ENCODE measurements at regions not wholly inside any gene's neighbourhood (a gene's known extent, or its start where the extent isn't known, plus 50 kb on each side); places are given as distances from the start of the nearest gene placed in this dataset.

DNA sequence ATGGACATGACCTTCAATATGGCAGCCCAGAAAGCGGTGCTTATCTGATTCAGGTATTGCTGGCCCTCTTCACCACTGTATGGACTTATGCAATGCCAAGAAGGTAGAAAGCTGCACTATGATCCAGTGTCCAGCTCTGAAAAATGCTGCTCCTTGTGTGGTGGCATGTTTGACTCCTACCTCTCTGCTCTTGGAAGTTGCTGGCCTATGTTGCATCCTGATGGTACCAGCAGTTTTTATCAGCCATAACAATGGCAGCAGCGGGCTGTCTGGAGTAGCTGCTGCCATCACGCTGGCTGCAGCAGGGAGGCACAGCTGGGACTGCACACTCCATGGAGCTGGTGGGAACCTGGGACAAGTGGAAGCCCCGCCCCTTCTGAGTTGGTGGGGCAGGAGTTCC is 53.1 kb upstream of the MED9 start:
- no peak for DNase-seq
- Histone ChIP-seq H2AFZ (ENCODE audit: insufficient read depth, low read depth, low read length, poor library complexity, severe bottlenecking) (no peak overlapping the region), H4K20me1 (ENCODE audit: insufficient read depth, low read length) (no peaks in the 10 kb centered on the region), H3K36me3 (replicated peaks in 1 of 2; ENCODE audit: control insufficient read depth in 1 of 2, insufficient read depth in 2 of 2, low read length in 2 of 2) (no peaks in the 10 kb centered on the region), H3K4me2 (replicated peaks; ENCODE audit: extremely low read depth, low read length, poor library complexity, severe bottlenecking) (no peak overlapping the region), H3K4me1 (ENCODE audit: control insufficient read depth in 1 of 2, insufficient read depth in 2 of 2, low read length in 2 of 2) (no peaks in the 10 kb centered on the region), H3K4me3 (replicated peaks in 1 of 3; ENCODE audit: low read depth in 2 of 3, low read length in 3 of 3) (no peak overlapping the region), H3K79me2 (ENCODE audit: insufficient read depth, low read length) (no peaks in the 10 kb centered on the region), H3K9ac (ENCODE audit: insufficient read depth, low read length, poor library complexity, severe bottlenecking) (no peak overlapping the region), H3K9me3 (replicated peaks in 1 of 2; ENCODE audit: control insufficient read depth in 1 of 2, insufficient read depth in 1 of 2, low read length in 2 of 2) (peaks cover 18 to 41% of the 10 kb centered on the region in 2 donors), H3K27ac (ENCODE audit: low read depth in 1 of 2, low read length in 2 of 2) (no peak overlapping the region), H3K27me3 (ENCODE audit: control insufficient read depth in 2 of 2, insufficient read depth in 2 of 2, low read length in 2 of 2) (no peaks in the 10 kb centered on the region)
- no peak overlapping the region for H3K27ac Mint-ChIP-seq
- H3K9me3 Mint-ChIP-seq, result peaks cover 17 to 35% (median 29%) of the 10 kb centered on the region in 7 donors
- TF ChIP-seq, protein P1, sequence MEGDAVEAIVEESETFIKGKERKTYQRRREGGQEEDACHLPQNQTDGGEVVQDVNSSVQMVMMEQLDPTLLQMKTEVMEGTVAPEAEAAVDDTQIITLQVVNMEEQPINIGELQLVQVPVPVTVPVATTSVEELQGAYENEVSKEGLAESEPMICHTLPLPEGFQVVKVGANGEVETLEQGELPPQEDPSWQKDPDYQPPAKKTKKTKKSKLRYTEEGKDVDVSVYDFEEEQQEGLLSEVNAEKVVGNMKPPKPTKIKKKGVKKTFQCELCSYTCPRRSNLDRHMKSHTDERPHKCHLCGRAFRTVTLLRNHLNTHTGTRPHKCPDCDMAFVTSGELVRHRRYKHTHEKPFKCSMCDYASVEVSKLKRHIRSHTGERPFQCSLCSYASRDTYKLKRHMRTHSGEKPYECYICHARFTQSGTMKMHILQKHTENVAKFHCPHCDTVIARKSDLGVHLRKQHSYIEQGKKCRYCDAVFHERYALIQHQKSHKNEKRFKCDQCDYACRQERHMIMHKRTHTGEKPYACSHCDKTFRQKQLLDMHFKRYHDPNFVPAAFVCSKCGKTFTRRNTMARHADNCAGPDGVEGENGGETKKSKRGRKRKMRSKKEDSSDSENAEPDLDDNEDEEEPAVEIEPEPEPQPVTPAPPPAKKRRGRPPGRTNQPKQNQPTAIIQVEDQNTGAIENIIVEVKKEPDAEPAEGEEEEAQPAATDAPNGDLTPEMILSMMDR (IDR thresholded peaks at IDR 0.05), result no peak
- intact Hi-C loops (cut with micrococcal nuclease), result no loop called here
- WGBS (ENCODE audit: insufficient coverage), result 91% methylated on average over 4 of the region's 4 CpGs
- no peaks in the 10 kb centered on the region for H3K4me1 Mint-ChIP-seq
- peaks cover 0 to 4% of the 10 kb centered on the region in 2 donors for H3K36me3 Mint-ChIP-seq
- H3K27me3 Mint-ChIP-seq (ENCODE audit: low read depth in 3 of 3), result peaks cover 0 to 9% (median 2%) of the 10 kb centered on the region in 3 donors
- H3K4me3 Mint-ChIP-seq, result no peak overlapping the region

GRCh38 chr17:17424552-17424951 is 52.2 kb upstream of the MED9 start:
- Histone ChIP-seq H3K4me1 (ENCODE audit: control insufficient read depth in 1 of 2, insufficient read depth in 2 of 2, low read length in 2 of 2) (no peaks in the 10 kb centered on the region), H3K27me3 (ENCODE audit: control insufficient read depth in 2 of 2, insufficient read depth in 2 of 2, low read length in 2 of 2) (no peaks in the 10 kb centered on the region), H2AFZ (ENCODE audit: insufficient read depth, low read depth, low read length, poor library complexity, severe bottlenecking) (no peak overlapping the region), H3K9me3 (replicated peaks in 1 of 2; ENCODE audit: control insufficient read depth in 1 of 2, insufficient read depth in 1 of 2, low read length in 2 of 2) (peaks cover 18 to 41% of the 10 kb centered on the region in 2 donors), H3K4me2 (replicated peaks; ENCODE audit: extremely low read depth, low read length, poor library complexity, severe bottlenecking) (no peak overlapping the region), H3K9ac (ENCODE audit: insufficient read depth, low read length, poor library complexity, severe bottlenecking) (no peak overlapping the region), H3K4me3 (replicated peaks in 1 of 3; ENCODE audit: low read depth in 2 of 3, low read length in 3 of 3) (no peak overlapping the region), H4K20me1 (ENCODE audit: insufficient read depth, low read length) (no peaks in the 10 kb centered on the region), H3K36me3 (replicated peaks in 1 of 2; ENCODE audit: control insufficient read depth in 1 of 2, insufficient read depth in 2 of 2, low read length in 2 of 2) (no peaks in the 10 kb centered on the region), H3K27ac (ENCODE audit: low read depth in 1 of 2, low read length in 2 of 2) (no peak overlapping the region), H3K79me2 (ENCODE audit: insufficient read depth, low read length) (no peaks in the 10 kb centered on the region)
- no peak overlapping the region for H3K4me3 Mint-ChIP-seq
- H3K4me1 Mint-ChIP-seq, result no peaks in the 10 kb centered on the region
- H3K9me3 Mint-ChIP-seq, result peaks cover 17 to 35% (median 29%) of the 10 kb centered on the region in 7 donors
- TF ChIP-seq, protein P1 (IDR thresholded peaks at IDR 0.05), result no peak
- H3K27ac Mint-ChIP-seq, result no peak overlapping the region
- peaks cover 0 to 11% (median 2%) of the 10 kb centered on the region in 3 donors for H3K27me3 Mint-ChIP-seq (ENCODE audit: low read depth in 3 of 3)
- DNase-seq, result no peak
- H3K36me3 Mint-ChIP-seq, result peaks cover 0 to 4% of the 10 kb centered on the region in 2 donors
- intact Hi-C loops (cut with micrococcal nuclease), result no loop called here
- 100% methylated on average over 1 of the region's 2 CpGs for WGBS (ENCODE audit: insufficient coverage)

Data from CD14-positive monocyte (primary cell).